NT2/D1 (cell line): ENCODE measurements at regions not wholly inside any gene's neighbourhood (a gene's known extent, or its start where the extent isn't known, plus 50 kb on each side); places are given as distances from the start of the nearest gene placed in this dataset.

Experiments
- SUZ12 ChIP-seq: IDR thresholded peaks from 2 replicates; pipeline ENCODE4 v1.6.1; 2011; ENCODE audit not compliant: insufficient read length, insufficient read depth; ENCODE audit errors: extremely low read depth
- YY1 ChIP-seq: IDR thresholded peaks from 2 replicates; pipeline ENCODE4 v1.6.1; 2011; ENCODE audit not compliant: insufficient read length, insufficient read depth
- ZNF274 ChIP-seq: IDR thresholded peaks from 2 replicates; pipeline ENCODE4 v1.6.1; 2011; ENCODE audit warnings: mild to moderate bottlenecking, low read depth, low read length

DNA sequence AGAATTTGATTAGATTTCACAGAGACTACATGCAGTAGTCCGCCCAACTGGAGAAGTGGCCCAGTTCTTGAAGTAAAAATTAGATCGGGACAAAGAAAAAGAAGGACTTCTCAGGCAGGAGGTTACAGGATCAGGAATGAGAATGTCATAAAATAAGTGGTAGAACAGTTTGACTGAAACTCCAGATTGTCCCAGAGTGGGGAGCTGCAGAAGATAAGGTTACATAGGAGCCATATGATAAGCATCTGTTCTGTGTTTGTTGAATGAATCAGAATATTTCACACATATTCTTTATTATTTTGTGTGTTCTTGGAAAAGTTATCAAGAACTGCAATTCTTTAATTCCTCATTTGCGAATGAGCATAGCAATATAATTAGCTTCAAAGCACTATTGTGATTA, 210.6 kb downstream of the AASDHPPT start:
- TF ChIP-seq SUZ12 (no peak), YY1 (no peak), ZNF274 (no peak)
